Activated CD4-positive, alpha-beta T cell treated with anti-CD3 and anti-CD28 coated beads for 36 hours (primary cell): ENCODE measurements at regions not wholly inside any gene's neighbourhood (a gene's known extent, or its start where the extent isn't known, plus 50 kb on each side); places are given as distances from the start of the nearest gene placed in this dataset.

ENCODE experiments used
- ATAC-seq: fragments of 200-7000 bp; cut with Tn5 transposase; one replicate; pipeline ENCODE4 v1.10.0; 2021; ENCODE audit warnings: mild to moderate bottlenecking, moderate library complexity
- CTCF ChIA-PET: fragments of 350-600 bp; sonication (Branson Sonifier 250); formaldehyde crosslinking; loops from one replicate; lab custom pipeline; 2021; ENCODE audit warnings: antibody characterized with exemption; lab: Charles Lee
- POLR2A ChIA-PET: fragments of 350-600 bp; sonication (Branson Sonifier 250); formaldehyde crosslinking; loops from one replicate; lab custom pipeline; 2021; ENCODE audit warnings: antibody characterized with exemption, inconsistent platforms; lab: Charles Lee
- DNase-seq: peaks from one replicate; pipeline ENCODE4 v3.0.0-alpha.2; 2020
- H3K27ac Mint-ChIP-seq: one replicate; pipeline ENCODE4 v1.8.0; 2021; ENCODE audit warnings: mixed read lengths
- H3K27me3 Mint-ChIP-seq: one replicate; pipeline ENCODE4 v1.8.0; 2021; ENCODE audit warnings: mixed read lengths
- H3K36me3 Mint-ChIP-seq: one replicate; pipeline ENCODE4 v1.8.0; 2021; ENCODE audit warnings: low read depth, mixed read lengths
- H3K4me1 Mint-ChIP-seq: one replicate; pipeline ENCODE4 v1.8.0; 2021; ENCODE audit warnings: mixed read lengths
- H3K4me3 Mint-ChIP-seq: one replicate; pipeline ENCODE4 v1.8.0; 2021; ENCODE audit warnings: mild to moderate bottlenecking, moderate library complexity, mixed read lengths
- H3K9me3 Mint-ChIP-seq: one replicate; pipeline ENCODE4 v1.8.0; 2021; ENCODE audit warnings: low read depth, mixed read lengths
- intact Hi-C, 2 experiments: fragments of 100-400 bp; cut with DNase I in 1 of 2; cut with micrococcal nuclease in 1 of 2; formaldehyde crosslinking; loops; one replicate each; pipeline versions ENCODE4 v1.14.2 to v1.15.1; 2022 to 2024; cut with DNase I, micrococcal nuclease

DNA sequence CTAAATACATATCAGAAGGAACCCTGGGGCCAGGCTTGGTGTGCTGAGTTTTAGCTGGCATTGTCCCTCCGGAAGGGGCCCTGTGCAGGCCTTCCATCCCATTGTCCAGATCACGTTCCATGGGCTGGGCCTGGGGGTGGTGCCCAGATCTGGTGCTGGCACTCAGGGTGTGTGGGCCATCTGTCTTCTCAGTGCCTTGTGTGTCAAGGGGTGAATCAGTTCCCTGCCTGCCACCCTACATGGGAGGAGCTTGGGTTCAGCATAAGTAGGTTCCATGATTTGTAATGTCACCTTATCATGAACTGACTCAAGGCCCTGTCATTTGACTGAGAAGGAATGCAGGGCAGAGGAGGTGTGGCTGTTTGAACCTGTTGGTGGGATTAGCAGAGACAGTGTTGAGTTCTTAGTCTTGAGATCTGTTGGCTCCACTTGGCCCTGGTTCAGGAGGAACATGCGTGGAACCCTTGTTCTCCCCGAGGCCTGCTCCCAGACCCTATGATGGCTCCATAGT is 176.8 kb downstream of the MACROH2A1 start:
- H3K36me3 Mint-ChIP-seq: no peaks in the 10 kb centered on the region
- POLR2A ChIA-PET: interaction anchor here (0.8 kb wide), 1 partner anchor 108 kb away, joined by 3 read pairs; no protein-coding TSS in a partner anchor
- peak; percentile 74 for ATAC-seq
- H3K27me3 Mint-ChIP-seq: no peaks in the 10 kb centered on the region
- no peak overlapping the region for H3K27ac Mint-ChIP-seq
- intact Hi-C loops: no loop called here
- H3K4me3 Mint-ChIP-seq: no peak overlapping the region
- H3K9me3 Mint-ChIP-seq: no peaks in the 10 kb centered on the region
- H3K4me1 Mint-ChIP-seq: no peaks in the 10 kb centered on the region
- CTCF ChIA-PET: interaction anchor here (1.1 kb wide), 1 partner anchor 17 kb away, joined by 4 read pairs; no protein-coding TSS in a partner anchor
- peak; percentile 14 for DNase-seq

- Mint-ChIP-seq H3K36me3 (no peaks in the 10 kb centered on the region), H3K4me1 (no peaks in the 10 kb centered on the region), H3K27ac (no peak overlapping the region), H3K9me3 (no peaks in the 10 kb centered on the region), H3K27me3 (no peaks in the 10 kb centered on the region), H3K4me3 (no peak overlapping the region)
- ATAC-seq: no peak
- POLR2A ChIA-PET: interaction anchor here (0.8 kb wide), 1 partner anchor 107 kb away, joined by 3 read pairs; no protein-coding TSS in a partner anchor
- CTCF ChIA-PET: interaction anchor here (1.1 kb wide), 1 partner anchor 17 kb away, joined by 4 read pairs; no protein-coding TSS in a partner anchor
- intact Hi-C loops: no loop called here
- DNase-seq: no peak
These were observed 177.3 kb downstream of the MACROH2A1 start for GRCh38 chr5:135221696-135222095.

DNA sequence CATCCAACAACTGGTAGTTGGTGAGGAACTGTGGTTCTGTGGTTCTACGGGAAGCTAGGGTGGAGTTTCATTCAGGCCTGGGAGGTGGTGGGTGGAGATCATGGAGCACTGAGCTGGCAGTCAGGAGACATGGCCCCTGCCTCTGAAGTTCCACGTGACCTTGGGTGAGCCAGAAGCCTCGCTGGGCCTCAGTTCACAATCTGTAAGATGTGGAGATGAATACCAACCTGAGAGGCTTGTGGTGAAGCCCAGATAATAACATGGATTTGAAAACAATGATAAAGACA is 177.9 kb downstream of the MACROH2A1 start:
- ATAC-seq (no peak), DNase-seq (no peak)
- ChIA-PET CTCF (no interaction called here), POLR2A (no interaction called here)
- intact Hi-C loops: no loop called here
- H3K36me3 Mint-ChIP-seq: no peaks in the 10 kb centered on the region
- H3K9me3 Mint-ChIP-seq: no peaks in the 10 kb centered on the region
- no peaks in the 10 kb centered on the region for H3K27me3 Mint-ChIP-seq
- H3K4me3 Mint-ChIP-seq: no peak overlapping the region
- no peaks in the 10 kb centered on the region for H3K4me1 Mint-ChIP-seq
- H3K27ac Mint-ChIP-seq: no peak overlapping the region

GRCh38 chr5:135220394-135221186 is 178.4 kb downstream of the MACROH2A1 start:
- Mint-ChIP-seq H3K9me3 (no peaks in the 10 kb centered on the region), H3K27me3 (no peaks in the 10 kb centered on the region), H3K27ac (no peak overlapping the region), H3K36me3 (no peaks in the 10 kb centered on the region), H3K4me1 (no peaks in the 10 kb centered on the region), H3K4me3 (no peak overlapping the region)
- DNase-seq: no peak
- no peak for ATAC-seq
- intact Hi-C loops: no loop called here
- ChIA-PET POLR2A (no interaction called here), CTCF (no interaction called here)

DNA sequence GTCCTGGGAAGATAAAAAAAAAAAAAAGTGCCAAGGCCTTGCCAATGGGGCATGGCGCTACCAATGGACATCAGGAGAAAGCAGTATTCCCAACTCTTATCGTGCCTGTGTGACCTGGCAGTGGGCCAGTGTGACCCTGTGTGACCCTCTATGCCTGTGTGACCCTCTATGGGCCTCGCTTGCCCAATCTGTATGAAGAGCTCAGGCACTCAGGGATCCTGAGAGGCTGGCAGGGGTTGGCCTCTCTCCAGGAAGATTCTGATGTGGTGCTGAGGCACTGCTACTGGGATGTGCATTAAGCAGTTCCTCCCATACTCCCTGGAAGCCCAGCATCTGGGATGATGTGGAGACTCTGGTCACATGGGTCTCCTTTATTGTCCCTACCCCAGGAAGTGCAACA is 179.2 kb downstream of the MACROH2A1 start:
- Mint-ChIP-seq H3K4me3 (no peak overlapping the region), H3K27ac (no peak overlapping the region), H3K9me3 (no peaks in the 10 kb centered on the region), H3K27me3 (no peaks in the 10 kb centered on the region), H3K36me3 (no peaks in the 10 kb centered on the region), H3K4me1 (no peaks in the 10 kb centered on the region)
- no peak for ATAC-seq
- CTCF ChIA-PET: no interaction called here
- DNase-seq: no peak
- intact Hi-C loops: no loop called here
- POLR2A ChIA-PET: no interaction called here

DNA sequence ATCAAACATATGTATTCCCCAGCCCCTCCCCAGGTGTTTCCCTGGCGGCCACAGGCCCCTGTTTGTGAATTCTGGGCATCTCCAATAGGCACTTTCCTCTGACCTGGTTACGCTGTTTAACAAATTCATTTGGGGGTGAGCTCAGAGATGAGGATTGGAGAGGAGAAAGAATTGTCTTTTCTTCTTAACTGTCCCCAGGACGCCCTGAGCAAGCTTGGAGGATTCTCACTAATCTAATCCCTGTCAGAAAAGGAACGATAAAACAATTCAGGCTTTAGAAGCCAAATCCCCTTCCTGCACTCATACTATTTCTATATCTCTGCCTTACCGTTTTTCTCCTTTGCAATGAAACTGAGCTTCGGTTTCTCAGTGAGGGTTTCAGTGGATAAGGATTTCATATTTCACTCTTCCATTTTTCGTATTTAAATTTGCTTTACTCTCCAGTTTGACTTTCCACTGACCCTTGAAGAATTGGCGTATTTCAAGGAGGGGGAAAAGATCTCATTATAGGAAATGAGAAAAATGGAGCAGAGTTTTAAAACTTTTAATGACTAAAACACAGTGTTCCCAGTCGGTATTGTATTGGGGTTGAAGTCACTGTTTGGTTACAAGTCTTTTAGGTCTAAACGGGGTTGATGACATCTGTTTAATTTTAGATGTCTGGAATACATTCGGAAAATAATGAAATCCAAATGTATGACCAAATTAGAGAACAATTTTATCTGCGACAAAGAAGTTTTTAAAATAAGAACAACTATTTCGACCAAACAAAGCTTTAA is 180.1 kb downstream of the MACROH2A1 start:
- Mint-ChIP-seq H3K36me3 (no peaks in the 10 kb centered on the region), H3K9me3 (no peaks in the 10 kb centered on the region), H3K27ac (no peak overlapping the region), H3K4me3 (no peak overlapping the region), H3K4me1 (no peaks in the 10 kb centered on the region), H3K27me3 (no peaks in the 10 kb centered on the region)
- intact Hi-C loops: no loop called here
- ATAC-seq (no peak), DNase-seq (no peak)
- POLR2A ChIA-PET: no interaction called here
- CTCF ChIA-PET: interaction anchor here (0.8 kb wide), 2 partner anchors 12 to 115 kb away, joined by 3 read pairs; no protein-coding TSS in a partner anchor

GRCh38 chr5:135218486-135218755 is 180.6 kb downstream of the MACROH2A1 start:
- Mint-ChIP-seq H3K9me3 (no peaks in the 10 kb centered on the region), H3K27ac (no peak overlapping the region), H3K4me1 (no peaks in the 10 kb centered on the region), H3K4me3 (no peak overlapping the region), H3K27me3 (no peaks in the 10 kb centered on the region), H3K36me3 (no peaks in the 10 kb centered on the region)
- ATAC-seq (no peak), DNase-seq (no peak)
- ChIA-PET CTCF (interaction anchor here (0.8 kb wide), 2 partner anchors 12 to 114 kb away, joined by 3 read pairs; no protein-coding TSS in a partner anchor), POLR2A (no interaction called here)
- intact Hi-C loops: no loop called here

DNA sequence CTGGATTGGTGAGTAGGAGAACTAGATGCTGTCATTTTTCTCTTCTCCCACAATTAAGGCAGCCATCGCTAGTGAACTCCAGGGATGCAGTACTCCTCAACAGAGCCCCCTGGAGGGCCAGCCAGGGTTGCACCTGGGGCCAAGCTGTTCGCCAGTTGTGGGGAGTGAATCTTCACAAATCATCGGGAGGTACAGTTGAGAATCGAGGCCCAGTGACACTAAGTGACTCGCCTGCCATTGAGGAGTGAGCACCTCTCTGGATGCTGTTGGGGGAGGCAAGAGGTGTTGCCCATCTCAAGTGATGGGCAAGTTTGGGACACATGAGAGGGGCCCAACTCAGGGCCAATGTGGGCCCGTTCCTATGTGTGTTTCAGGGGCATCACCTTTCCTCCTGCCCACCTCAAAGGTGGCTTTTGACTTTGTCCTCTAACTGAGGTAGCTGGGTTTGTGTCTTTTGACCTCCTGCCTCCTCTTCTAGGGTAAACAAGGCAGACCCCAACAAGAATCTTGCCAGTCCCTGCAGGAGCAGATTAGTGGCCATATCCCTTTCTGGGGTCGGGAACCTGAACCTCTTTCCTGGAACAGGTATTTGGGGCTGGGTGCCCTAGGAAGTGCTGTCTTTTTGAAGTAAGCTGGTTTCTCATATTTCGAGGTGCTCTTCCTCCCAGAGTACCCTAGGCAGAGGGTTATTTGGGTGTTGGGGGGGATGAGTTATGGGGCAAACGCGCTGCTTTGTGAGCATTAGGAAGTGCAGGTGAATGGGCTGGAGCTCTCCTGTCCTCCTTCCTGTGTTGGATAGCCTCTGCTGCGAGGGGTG is 181.2 kb downstream of the MACROH2A1 start:
- no peak overlapping the region for H3K27ac Mint-ChIP-seq

GRCh38 chr5:135216471-135217343 is 182.3 kb downstream of the MACROH2A1 start:
- intact Hi-C loops: no loop called here
- no peaks in the 10 kb centered on the region for H3K27me3 Mint-ChIP-seq
- H3K27ac Mint-ChIP-seq: no peak overlapping the region
- ATAC-seq (no peak), DNase-seq (no peak)
- ChIA-PET POLR2A (no interaction called here), CTCF (interaction anchor here (0.6 to 1.1 kb wide), 4 partner anchors 18 to 335 kb away, joined by 3 to 4 read pairs (median 3); no protein-coding TSS in a partner anchor)
- H3K4me3 Mint-ChIP-seq: no peak overlapping the region
- H3K36me3 Mint-ChIP-seq: no peaks in the 10 kb centered on the region
- H3K9me3 Mint-ChIP-seq: no peaks in the 10 kb centered on the region
- H3K4me1 Mint-ChIP-seq: no peaks in the 10 kb centered on the region

More for the DNA sequence above, 181.2 kb downstream of the MACROH2A1 start:
- ChIA-PET CTCF (interaction anchor here (0.8 to 1.1 kb wide), 2 partner anchors 11 to 122 kb away, joined by 3 read pairs; no protein-coding TSS in a partner anchor), POLR2A (no interaction called here)
- Mint-ChIP-seq H3K4me3 (no peak overlapping the region), H3K27me3 (no peaks in the 10 kb centered on the region), H3K4me1 (no peaks in the 10 kb centered on the region), H3K9me3 (no peaks in the 10 kb centered on the region), H3K36me3 (no peaks in the 10 kb centered on the region)
- DNase-seq: no peak
- intact Hi-C loops: no loop called here
- ATAC-seq: no peak

DNA sequence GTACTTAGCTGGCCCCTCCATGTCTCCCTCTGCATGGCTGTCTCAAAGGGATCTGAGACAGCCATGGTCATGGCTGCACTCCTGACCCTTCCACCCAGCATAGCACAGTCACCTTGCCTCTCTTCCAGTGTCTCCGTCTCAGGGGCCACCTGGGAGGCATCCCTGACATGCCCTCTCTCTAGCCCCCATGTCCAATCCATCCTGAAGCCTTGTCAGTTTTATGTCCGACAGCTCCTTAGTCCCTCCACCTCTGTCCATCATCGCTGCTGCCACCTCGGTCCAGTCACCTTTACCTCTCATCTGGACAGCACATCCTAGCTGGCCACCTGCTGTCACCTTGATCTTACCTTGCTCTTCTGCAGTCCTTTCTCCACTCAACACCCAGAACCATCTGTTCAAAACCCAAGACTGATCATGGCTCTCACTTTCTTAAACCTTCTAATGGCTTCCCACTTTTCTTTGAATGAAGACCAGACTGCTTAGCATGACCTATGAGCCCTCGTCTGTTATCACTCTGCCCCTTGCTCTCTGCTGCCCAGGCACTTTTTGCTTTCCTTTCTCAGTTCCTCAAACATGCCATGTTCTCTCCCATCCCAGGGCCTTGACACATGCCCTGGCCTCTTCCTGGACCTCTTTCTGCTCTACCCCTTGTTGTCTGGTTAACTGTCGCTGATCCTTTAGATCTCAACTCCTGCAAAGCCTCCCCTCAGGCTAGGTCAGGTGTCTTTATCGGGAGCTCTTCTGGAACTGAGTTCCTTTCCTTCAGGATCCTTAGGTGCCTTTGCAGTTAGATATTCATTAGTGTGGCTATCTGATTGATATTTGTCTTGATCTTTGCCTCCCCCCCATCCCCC is 181.8 kb upstream of the PITX1 start:
- intact Hi-C loops: no loop called here
- H3K27me3 Mint-ChIP-seq: no peaks in the 10 kb centered on the region
- H3K4me3 Mint-ChIP-seq: no peak overlapping the region
- no peaks in the 10 kb centered on the region for H3K9me3 Mint-ChIP-seq
- ATAC-seq (no peak), DNase-seq (no peak)
- no peaks in the 10 kb centered on the region for H3K36me3 Mint-ChIP-seq
- ChIA-PET POLR2A (no interaction called here), CTCF (interaction anchor here (0.6 to 0.8 kb wide), 3 partner anchors 17 to 336 kb away, joined by 3 to 4 read pairs (median 3); no protein-coding TSS in a partner anchor)
- no peaks in the 10 kb centered on the region for H3K4me1 Mint-ChIP-seq
- no peak overlapping the region for H3K27ac Mint-ChIP-seq
